OCI-LY3 (cell line): ENCODE measurements at regions not wholly inside any gene's neighbourhood (a gene's known extent, or its start where the extent isn't known, plus 50 kb on each side); places are given as distances from the start of the nearest gene placed in this dataset.

Source experiments
- CTCF ChIP-seq: fragments of 200-600, 300-600 bp; sonication (generic); IDR thresholded peaks from 2 replicates; pipeline ENCODE4 v1.5.1; 2014; ENCODE audit warnings: antibody characterized with exemption, low read length, low read depth
- EZH2phosphoT487 ChIP-seq: fragments of 200-600 bp; shearing (Covaris generic); IDR thresholded peaks from 2 replicates; pipeline ENCODE4 v1.6.1; 2018; ENCODE audit warnings: antibody characterized with exemption, mixed run types, low read depth

GRCh38 chr2:144771348-144771747 is 251.4 kb upstream of the ZEB2 start:
- no peak for TF ChIP-seq CTCF
- no peak for TF ChIP-seq EZH2phosphoT487
